Activated CD4-positive, alpha-beta T cell treated with anti-CD3 and anti-CD28 coated beads, Interleukin-2, amount 50 U/mL, for 24 hours (primary cell): ENCODE measurements at regions not wholly inside any gene's neighbourhood (a gene's known extent, or its start where the extent isn't known, plus 50 kb on each side); places are given as distances from the start of the nearest gene placed in this dataset.
"Not testable (repeated sequence)": the region's sequence is repeated elsewhere in the genome, so short reads cannot be mapped to it uniquely, and the experiment has no call there.

Source experiments
- DNase-seq, 2 donors: peaks; one replicate each; pipeline ENCODE4 v3.0.0-alpha.2; 2020; ENCODE audit warnings: low read depth in 1 of 2, low spot score in 1 of 2

- not testable (repeated sequence) for DNase-seq
Measured at GRCh38 chr16:70014915-70015314, 63.8 kb downstream of the CLEC18A start.

- not testable (repeated sequence) for DNase-seq
Measured at GRCh38 chr16:70016751-70017150, 65.6 kb downstream of the CLEC18A start.

GRCh38 chr16:70018254-70018653 is 67.1 kb downstream of the CLEC18A start:
- peak in 1 of 2 donors; percentile 11 for DNase-seq

- DNase-seq, result not testable (repeated sequence)
Measured at GRCh38 chr16:70023207-70023606, 72.1 kb downstream of the CLEC18A start.

- DNase-seq, result not testable (repeated sequence)
Measured at GRCh38 chr16:70023956-70024355, 72.8 kb downstream of the CLEC18A start.

- DNase-seq, result peak; percentile 1 to 17
Measured at GRCh38 chr16:70026165-70026854, 75.2 kb downstream of the CLEC18A start.

GRCh38 chr16:70032906-70033305 is 81.2 kb upstream of the PDPR start:
- DNase-seq, result not testable (repeated sequence)

- not testable (repeated sequence) for DNase-seq
Measured at GRCh38 chr16:70037913-70038312, 76.2 kb upstream of the PDPR start.

- DNase-seq, result not testable (repeated sequence)
Measured at GRCh38 chr16:70040554-70040953, 73.6 kb upstream of the PDPR start.

GRCh38 chr16:70043538-70044067 is 70.5 kb upstream of the PDPR start:
- not testable (repeated sequence) for DNase-seq

GRCh38 chr16:70046560-70046959 is 67.6 kb upstream of the PDPR start:
- DNase-seq, result not testable (repeated sequence)

GRCh38 chr16:70048083-70048482 is 66.0 kb upstream of the PDPR start:
- DNase-seq, result not testable (repeated sequence)

- DNase-seq, result not testable (repeated sequence)
Measured at GRCh38 chr16:70058056-70058455, 56.1 kb upstream of the PDPR start.

- DNase-seq, result not testable (repeated sequence)
Measured at GRCh38 chr16:70059429-70059828, 54.7 kb upstream of the PDPR start.

GRCh38 chr16:70060521-70061027 is 53.6 kb upstream of the PDPR start:
- DNase-seq, result not testable (repeated sequence)

GRCh38 chr16:70061671-70062218 is 52.4 kb upstream of the PDPR start:
- not testable (repeated sequence) for DNase-seq

GRCh38 chr16:70062947-70063346 is 51.2 kb upstream of the PDPR start:
- DNase-seq, result not testable (repeated sequence)
